C4-2B (cell line): ENCODE measurements at regions not wholly inside any gene's neighbourhood (a gene's known extent, or its start where the extent isn't known, plus 50 kb on each side); places are given as distances from the start of the nearest gene placed in this dataset.

Source experiments
- H3K27ac ChIP-seq: fragments of 450-650 bp; 2 replicates; pipeline ENCODE4 v1.5.1; 2017
- CTCF ChIP-seq: fragments of 450-650 bp; conservative IDR thresholded peaks from 2 replicates; pipeline ENCODE4 v1.5.1; 2017; ENCODE audit warnings: mild to moderate bottlenecking
- ZFX ChIP-seq: fragments of 450-650 bp; IDR thresholded peaks from 2 replicates; pipeline ENCODE4 v1.6.1; 2017

GRCh38 chr3:104717828-104718196 is 648.9 kb upstream of the ALCAM start:
- no peak overlapping the region for H3K27ac ChIP-seq
- no peak for TF ChIP-seq ZFX
- TF ChIP-seq CTCF = no peak

- TF ChIP-seq CTCF (no peak), ZFX (no peak)
- H3K27ac ChIP-seq = no peak overlapping the region
These were observed 643.7 kb upstream of the ALCAM start for GRCh38 chr3:104723000-104723399.

- TF ChIP-seq ZFX (no peak), CTCF (no peak)
These were observed 635.6 kb upstream of the ALCAM start for GRCh38 chr3:104731074-104731473.

GRCh38 chr3:104734627-104735026 is 632.1 kb upstream of the ALCAM start:
- H3K27ac ChIP-seq = no peak overlapping the region
- TF ChIP-seq CTCF (no peak), ZFX (no peak)

More at GRCh38 chr3:104731074-104731473, 635.6 kb upstream of the ALCAM start:
- no peak overlapping the region for H3K27ac ChIP-seq

- no peak overlapping the region for H3K27ac ChIP-seq
- TF ChIP-seq ZFX (no peak), CTCF (no peak)
These were observed 631.0 kb upstream of the ALCAM start for GRCh38 chr3:104735691-104736090.

- TF ChIP-seq ZFX (no peak), CTCF (no peak)
- H3K27ac ChIP-seq = no peak overlapping the region
These were observed 628.4 kb upstream of the ALCAM start for GRCh38 chr3:104738271-104738670.

- no peak overlapping the region for H3K27ac ChIP-seq
These were observed 625.8 kb upstream of the ALCAM start for GRCh38 chr3:104740874-104741379.

More at GRCh38 chr3:104740874-104741379, 625.8 kb upstream of the ALCAM start:
- no peak for TF ChIP-seq CTCF
- no peak for TF ChIP-seq ZFX
